Testis (tissue), 2 donors: ENCODE measurements at regions not wholly inside any gene's neighbourhood (a gene's known extent, or its start where the extent isn't known, plus 50 kb on each side); places are given as distances from the start of the nearest gene placed in this dataset.

Experiments used
- DNase-seq: peaks from one replicate; pipeline ENCODE4 v3.0.0-alpha.2; 2019
- H3K27ac ChIP-seq, 2 donors: fragments of 200-600 bp; sonication (generic); one replicate each; pipeline ENCODE4 v1.5.1; 2019
- H3K27me3 ChIP-seq: fragments of 200-600 bp; sonication (generic); one replicate; pipeline ENCODE4 v1.5.1; 2019
- H3K36me3 ChIP-seq: fragments of 200-600 bp; sonication (generic); one replicate; pipeline ENCODE4 v1.5.1; 2017; ENCODE audit warnings: low read depth; ENCODE audit errors: missing control alignments
- H3K4me1 ChIP-seq: fragments of 200-600 bp; sonication (generic); one replicate; pipeline ENCODE4 v1.5.1; 2019
- H3K4me3 ChIP-seq, 2 donors: fragments of 200-600 bp; sonication (generic); one replicate each; pipeline ENCODE4 v1.5.1; 2017 to 2019
- H3K9me3 ChIP-seq: fragments of 200-600 bp; sonication (generic); one replicate; pipeline ENCODE4 v1.5.1; 2017
- CTCF ChIP-seq, 3 experiments: fragments of 450-650 bp in 2 of 3; fragments of 200-600 bp in 1 of 3; sonication (generic) in 1 of 3; IDR thresholded peaks; one replicate each; pipeline ENCODE4 v1.5.1; 2016 to 2019; ENCODE audit warnings: antibody characterized with exemption in 3 of 3, mild to moderate bottlenecking in 2 of 3, moderate library complexity in 1 of 3
- POLR2A ChIP-seq: fragments of 450-650 bp; IDR thresholded peaks from one replicate; pipeline ENCODE4 v1.6.1; 2017; ENCODE audit warnings: antibody characterized with exemption, mild to moderate bottlenecking, moderate library complexity
- WGBS, 2 donors: methylation state at CpG; one replicate each; pipeline ENCODE4 v1.1.5; 2018; 5-methylcytosine and 5-hydroxymethylcytosine counted together
- intact Hi-C: fragments of 100-400 bp; cut with DNase I; formaldehyde crosslinking; loops from one replicate; pipeline ENCODE4 v1.15.1; 2023; ENCODE audit warnings: low total_unique reads

- Histone ChIP-seq H3K27ac (no peak overlapping the region), H3K27me3 (no peaks in the 10 kb centered on the region), H3K9me3 (no peaks in the 10 kb centered on the region), H3K4me1 (no peaks in the 10 kb centered on the region), H3K36me3 (no peaks in the 10 kb centered on the region), H3K4me3 (no peak overlapping the region)
- no peak for DNase-seq
- WGBS, 2 donors = 79 to 89% methylated on average over 2 of the region's 2 CpGs
- TF ChIP-seq CTCF (IDR thresholded peaks at IDR 0.05) = no peak
- intact Hi-C loops = no loop called here
Measured at GRCh38 chr5:67732921-67733320, 482.6 kb upstream of the PIK3R1 start.

GRCh38 chr5:67732471-67732870 lies 483.1 kb upstream of the PIK3R1 start:
- Histone ChIP-seq H3K4me1 (no peaks in the 10 kb centered on the region), H3K4me3 (no peak overlapping the region), H3K9me3 (no peaks in the 10 kb centered on the region), H3K36me3 (no peaks in the 10 kb centered on the region), H3K27me3 (no peaks in the 10 kb centered on the region), H3K27ac (no peak overlapping the region)
- intact Hi-C loops = no loop called here
- TF ChIP-seq POLR2A (no peak), CTCF (IDR thresholded peaks at IDR 0.05) (no peak)
- no peak for DNase-seq

GRCh38 chr5:67731886-67732285 lies 483.7 kb upstream of the PIK3R1 start:
- DNase-seq = no peak
- H3K4me3 ChIP-seq = no peak overlapping the region
- no peaks in the 10 kb centered on the region for H3K36me3 ChIP-seq
- TF ChIP-seq CTCF (IDR thresholded peaks at IDR 0.05) (no peak), POLR2A (no peak)
- H3K4me1 ChIP-seq = no peaks in the 10 kb centered on the region
- intact Hi-C loops = no loop called here
- WGBS, 2 donors = 94% methylated on average over 2 of the region's 2 CpGs
- no peak overlapping the region for H3K27ac ChIP-seq
- H3K27me3 ChIP-seq = no peaks in the 10 kb centered on the region
- H3K9me3 ChIP-seq = no peaks in the 10 kb centered on the region

GRCh38 chr5:67730917-67731474 lies 484.6 kb upstream of the PIK3R1 start:
- DNase-seq = no peak
- intact Hi-C loops = no loop called here
- Histone ChIP-seq H3K4me1 (no peaks in the 10 kb centered on the region), H3K9me3 (no peaks in the 10 kb centered on the region), H3K36me3 (no peaks in the 10 kb centered on the region), H3K27ac (no peak overlapping the region), H3K27me3 (no peaks in the 10 kb centered on the region), H3K4me3 (no peak overlapping the region)
- TF ChIP-seq POLR2A = no peak
- WGBS, 2 donors = 48 to 100% methylated on average over 1 of the region's 1 CpG

- H3K27me3 ChIP-seq = no peaks in the 10 kb centered on the region
- no peak overlapping the region for H3K27ac ChIP-seq
- H3K36me3 ChIP-seq = no peaks in the 10 kb centered on the region
- WGBS, 2 donors = 69 to 83% methylated on average over 3 of the region's 3 CpGs
- H3K4me1 ChIP-seq = no peaks in the 10 kb centered on the region
- intact Hi-C loops = no loop called here
- no peak for DNase-seq
- H3K9me3 ChIP-seq = no peaks in the 10 kb centered on the region
- no peak overlapping the region for H3K4me3 ChIP-seq
- TF ChIP-seq POLR2A (no peak), CTCF (IDR thresholded peaks at IDR 0.05) (no peak)
Measured at GRCh38 chr5:67728326-67728890, 487.1 kb upstream of the PIK3R1 start.
